CD14-positive monocyte (primary cell): ENCODE measurements at regions not wholly inside any gene's neighbourhood (a gene's known extent, or its start where the extent isn't known, plus 50 kb on each side); places are given as distances from the start of the nearest gene placed in this dataset.

ENCODE experiments used
- DNase-seq, 3 donors: peaks; one replicate each; pipeline ENCODE4 v3.0.0-alpha.2; 2011 to 2022
- H2AFZ ChIP-seq: 2 replicates; pipeline ENCODE4 v1.6.0; 2012; ENCODE audit warnings: mild to moderate bottlenecking, low read depth, low read length, inconsistent platforms; ENCODE audit not compliant: insufficient read depth, poor library complexity, severe bottlenecking
- H3K27ac ChIP-seq, 2 donors: 1 replicate in 1 of 2; 2 replicates in 1 of 2; pipeline ENCODE4 v1.5.1; 2012 to 2013; ENCODE audit warnings: low read length in 2 of 2, control low read depth in 1 of 2, inconsistent platforms in 1 of 2, low read depth in 1 of 2, mild to moderate bottlenecking in 1 of 2
- H3K27me3 ChIP-seq, 2 donors: one replicate each; pipeline versions ENCODE4 v1.6.0 to v1.6.1; 2011 to 2013; ENCODE audit warnings: low read length in 2 of 2; ENCODE audit not compliant: control insufficient read depth in 2 of 2, insufficient read depth in 2 of 2
- H3K36me3 ChIP-seq, 2 donors: replicated peaks in 1 of 2; 1 replicate in 1 of 2; 2 replicates in 1 of 2; pipeline versions ENCODE4 v1.5.1 to v1.6.1; 2012 to 2013; ENCODE audit warnings: low read length in 2 of 2, control low read depth in 1 of 2, inconsistent platforms in 1 of 2, mild to moderate bottlenecking in 1 of 2; ENCODE audit not compliant: insufficient read depth in 2 of 2, control insufficient read depth in 1 of 2
- H3K4me1 ChIP-seq, 2 donors: 1 replicate in 1 of 2; 2 replicates in 1 of 2; pipeline versions ENCODE4 v1.5.1 to v1.6.1; 2012 to 2013; ENCODE audit warnings: low read length in 2 of 2, control low read depth in 1 of 2, inconsistent platforms in 1 of 2, mild to moderate bottlenecking in 1 of 2, moderate library complexity in 1 of 2; ENCODE audit not compliant: insufficient read depth in 2 of 2, control insufficient read depth in 1 of 2
- H3K4me2 ChIP-seq: replicated peaks from 2 replicates; pipeline ENCODE3; 2012; ENCODE audit warnings: low read length, moderate library complexity, mild to moderate bottlenecking; ENCODE audit not compliant: poor library complexity, severe bottlenecking; ENCODE audit errors: extremely low read depth
- H3K4me3 ChIP-seq, 3 experiments: fragments of 200-600 bp in 1 of 3; sonication (generic) in 1 of 3; replicated peaks in 1 of 3; 1 replicate in 2 of 3; 2 replicates in 1 of 3; pipeline ENCODE4 v1.5.1; 2011 to 2013; ENCODE audit warnings: low read length in 3 of 3, mild to moderate bottlenecking in 3 of 3, control low read depth in 2 of 3, low read depth in 2 of 3, inconsistent platforms in 1 of 3, moderate library complexity in 1 of 3
- H3K79me2 ChIP-seq: 2 replicates; pipeline ENCODE4 v1.6.0; 2012; ENCODE audit warnings: mild to moderate bottlenecking, control low read depth, inconsistent platforms, low read length, moderate library complexity; ENCODE audit not compliant: insufficient read depth
- H3K9ac ChIP-seq: 2 replicates; pipeline ENCODE4 v1.6.0; 2017; ENCODE audit warnings: low read length, mild to moderate bottlenecking; ENCODE audit not compliant: insufficient read depth, poor library complexity, severe bottlenecking
- H3K9me3 ChIP-seq, 2 donors: replicated peaks in 1 of 2; 1 replicate in 1 of 2; 2 replicates in 1 of 2; pipeline versions ENCODE4 v1.5.1 to v1.6.1; 2012 to 2013; ENCODE audit warnings: low read length in 2 of 2, control low read depth in 1 of 2; ENCODE audit not compliant: control insufficient read depth in 1 of 2, insufficient read depth in 1 of 2
- H4K20me1 ChIP-seq: 2 replicates; pipeline ENCODE4 v1.6.0; 2012; ENCODE audit warnings: mild to moderate bottlenecking, low read length, control low read depth, moderate library complexity; ENCODE audit not compliant: insufficient read depth
- H3K27ac Mint-ChIP-seq, 7 donors: one replicate each; pipeline ENCODE4 v1.8.0; 2020; ENCODE audit warnings: mild to moderate bottlenecking in 7 of 7, mixed read lengths in 7 of 7, moderate library complexity in 6 of 7, inconsistent platforms in 2 of 7
- H3K27me3 Mint-ChIP-seq, 3 donors: one replicate each; pipeline ENCODE4 v1.8.0; 2021 to 2022; ENCODE audit warnings: low read depth in 3 of 3, mild to moderate bottlenecking in 3 of 3, mixed read lengths in 3 of 3, moderate library complexity in 3 of 3, inconsistent platforms in 1 of 3
- H3K36me3 Mint-ChIP-seq, 2 donors: one replicate each; pipeline ENCODE4 v1.8.0; 2020; ENCODE audit warnings: mixed read lengths in 2 of 2, inconsistent platforms in 1 of 2, mild to moderate bottlenecking in 1 of 2
- H3K4me1 Mint-ChIP-seq: one replicate; pipeline ENCODE4 v1.8.0; 2020; ENCODE audit warnings: mild to moderate bottlenecking, mixed read lengths
- H3K4me3 Mint-ChIP-seq, 2 donors: one replicate each; pipeline ENCODE4 v1.8.0; 2020; ENCODE audit warnings: mild to moderate bottlenecking in 2 of 2, mixed read lengths in 2 of 2, moderate library complexity in 1 of 2
- H3K9me3 Mint-ChIP-seq, 7 donors: one replicate each; pipeline ENCODE4 v1.8.0; 2020 to 2022; ENCODE audit warnings: mixed read lengths in 7 of 7, mild to moderate bottlenecking in 6 of 7, moderate library complexity in 6 of 7, inconsistent platforms in 2 of 7
- WGBS: methylation state at CpG from one replicate; pipeline ENCODE4 v1.1.5; 2013; ENCODE audit warnings: missing lambda C conversion rate; ENCODE audit not compliant: insufficient coverage; 5-methylcytosine and 5-hydroxymethylcytosine counted together
- intact Hi-C, 2 donors: fragments of 100-400 bp; cut with micrococcal nuclease; formaldehyde crosslinking; loops; one replicate each; pipeline versions ENCODE4 v1.15.0 to v1.15.1; 2023
- TF ChIP-seq, protein P1 (sequence below): fragments of 200-600 bp; IDR thresholded peaks from one replicate; pipeline ENCODE4 v1.8.0; 2022; ENCODE audit warnings: antibody characterized with exemption, mild to moderate bottlenecking

- no peaks in the 10 kb centered on the region for H3K36me3 Mint-ChIP-seq
- H2AFZ ChIP-seq, result no peak overlapping the region
- H4K20me1 ChIP-seq, result no peaks in the 10 kb centered on the region
- no peaks in the 10 kb centered on the region for H3K4me1 Mint-ChIP-seq
- no peak overlapping the region for H3K4me3 Mint-ChIP-seq
- TF ChIP-seq, protein P1, sequence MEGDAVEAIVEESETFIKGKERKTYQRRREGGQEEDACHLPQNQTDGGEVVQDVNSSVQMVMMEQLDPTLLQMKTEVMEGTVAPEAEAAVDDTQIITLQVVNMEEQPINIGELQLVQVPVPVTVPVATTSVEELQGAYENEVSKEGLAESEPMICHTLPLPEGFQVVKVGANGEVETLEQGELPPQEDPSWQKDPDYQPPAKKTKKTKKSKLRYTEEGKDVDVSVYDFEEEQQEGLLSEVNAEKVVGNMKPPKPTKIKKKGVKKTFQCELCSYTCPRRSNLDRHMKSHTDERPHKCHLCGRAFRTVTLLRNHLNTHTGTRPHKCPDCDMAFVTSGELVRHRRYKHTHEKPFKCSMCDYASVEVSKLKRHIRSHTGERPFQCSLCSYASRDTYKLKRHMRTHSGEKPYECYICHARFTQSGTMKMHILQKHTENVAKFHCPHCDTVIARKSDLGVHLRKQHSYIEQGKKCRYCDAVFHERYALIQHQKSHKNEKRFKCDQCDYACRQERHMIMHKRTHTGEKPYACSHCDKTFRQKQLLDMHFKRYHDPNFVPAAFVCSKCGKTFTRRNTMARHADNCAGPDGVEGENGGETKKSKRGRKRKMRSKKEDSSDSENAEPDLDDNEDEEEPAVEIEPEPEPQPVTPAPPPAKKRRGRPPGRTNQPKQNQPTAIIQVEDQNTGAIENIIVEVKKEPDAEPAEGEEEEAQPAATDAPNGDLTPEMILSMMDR, result no peak
- H3K4me2 ChIP-seq, result no peak overlapping the region
- no peak overlapping the region for H3K9ac ChIP-seq
- no peaks in the 10 kb centered on the region for H3K9me3 ChIP-seq
- no peaks in the 10 kb centered on the region for H3K4me1 ChIP-seq
- no peak for DNase-seq
- peaks cover 4 to 6% (median 5%) of the 10 kb centered on the region in 3 donors for H3K27me3 Mint-ChIP-seq
- peak overlapping the region in 1 of 7 donors; percentile 8 for H3K27ac Mint-ChIP-seq
- H3K4me3 ChIP-seq, result no peak overlapping the region
- H3K36me3 ChIP-seq, result no peaks in the 10 kb centered on the region
- no peak overlapping the region for H3K27ac ChIP-seq
- intact Hi-C loops, result no loop called here
- H3K27me3 ChIP-seq, result no peaks in the 10 kb centered on the region
- H3K9me3 Mint-ChIP-seq, result peaks cover 0 to 2% (median 0%) of the 10 kb centered on the region in 7 donors
- no peaks in the 10 kb centered on the region for H3K79me2 ChIP-seq
- 92% methylated on average over 16 of the region's 18 CpGs for WGBS
Observed at GRCh38 chr6:167760979-167761793, 65.5 kb upstream of the AFDN start.

DNA sequence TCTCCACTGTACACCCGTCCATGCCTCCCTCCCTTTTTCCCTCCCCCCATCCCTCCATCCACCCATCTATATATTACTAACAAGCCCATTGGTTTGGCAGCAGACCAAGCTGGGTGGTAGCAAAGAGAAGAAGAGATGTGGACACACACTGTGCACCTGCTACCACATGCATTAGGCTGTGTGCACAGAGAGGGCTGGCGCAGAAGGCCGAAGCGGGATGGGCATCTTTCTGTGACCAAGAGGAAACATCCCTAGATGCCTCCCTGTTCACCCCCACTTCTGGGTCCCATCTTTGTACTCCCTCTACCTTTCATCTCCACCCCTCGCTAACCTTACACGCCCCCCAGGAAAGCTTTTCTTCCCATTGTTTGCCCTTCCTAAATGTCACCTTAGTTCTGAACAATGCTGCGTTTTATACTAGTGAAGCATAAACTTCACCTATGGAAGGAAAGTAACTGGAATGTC, 64.9 kb upstream of the AFDN start:
- no peaks in the 10 kb centered on the region for H3K9me3 ChIP-seq
- peaks cover 0 to 2% (median 0%) of the 10 kb centered on the region in 7 donors for H3K9me3 Mint-ChIP-seq
- H4K20me1 ChIP-seq, result no peaks in the 10 kb centered on the region
- H3K4me3 ChIP-seq, result no peak overlapping the region
- no peaks in the 10 kb centered on the region for H3K4me1 Mint-ChIP-seq
- H3K79me2 ChIP-seq, result no peaks in the 10 kb centered on the region
- WGBS, result 50% methylated on average over 1 of the region's 7 CpGs
- no peaks in the 10 kb centered on the region for H3K27me3 ChIP-seq
- H2AFZ ChIP-seq, result no peak overlapping the region
- H3K4me1 ChIP-seq, result no peaks in the 10 kb centered on the region
- TF ChIP-seq, protein P1, result no peak
- H3K27ac ChIP-seq, result no peak overlapping the region
- no peak overlapping the region for H3K27ac Mint-ChIP-seq
- H3K36me3 ChIP-seq, result no peaks in the 10 kb centered on the region
- H3K4me3 Mint-ChIP-seq, result no peak overlapping the region
- intact Hi-C loops, result no loop called here
- no peak overlapping the region for H3K4me2 ChIP-seq
- no peaks in the 10 kb centered on the region for H3K36me3 Mint-ChIP-seq
- H3K9ac ChIP-seq, result no peak overlapping the region
- DNase-seq, result no peak
- H3K27me3 Mint-ChIP-seq, result peaks cover 2 to 6% (median 5%) of the 10 kb centered on the region in 3 donors
